ENCODE measurements at regions not wholly inside any gene's neighbourhood (a gene's known extent, or its start where the extent isn't known, plus 50 kb on each side); places are given as distances from the start of the nearest gene placed in this dataset.

GRCh38 chr20:11158146-11158545 is 484.3 kb upstream of the JAG1 start:
- no peak for TF ChIP-seq REST (IDR thresholded peaks at IDR 0.05; ENCODE audit: insufficient read depth in 1 of 2, low read depth in 2 of 2, low read length in 2 of 2)
- TF ChIP-seq POLR2AphosphoS5 (IDR thresholded peaks at IDR 0.05; ENCODE audit: low read depth, low read length), result no peak
